H1 (cell line): ENCODE measurements at regions not wholly inside any gene's neighbourhood (a gene's known extent, or its start where the extent isn't known, plus 50 kb on each side); places are given as distances from the start of the nearest gene placed in this dataset.
"Not testable (repeated sequence)": the region's sequence is repeated elsewhere in the genome, so short reads cannot be mapped to it uniquely, and the experiment has no call there.

Source experiments
- CTCF ChIA-PET: fragments of 300-600 bp; sonication (Branson Sonifier 250); formaldehyde crosslinking; loops from one replicate; lab custom pipeline; 2021; ENCODE audit not compliant: partially characterized antibody; lab: Charles Lee
- POLR2A ChIA-PET: fragments of 300-600 bp; sonication (Branson Sonifier 250); formaldehyde crosslinking; loops from one replicate; lab custom pipeline; 2021; ENCODE audit warnings: inconsistent platforms; ENCODE audit not compliant: partially characterized antibody; lab: Charles Lee
- DNase-seq, 2 experiments: peaks; one replicate each; pipeline versions ENCODE4 v3.0.0 to v3.0.0-alpha.2; 2010 to 2022; ENCODE audit warnings: low spot score in 2 of 2, low read depth in 1 of 2, mixed read lengths in 1 of 2
- FAIRE-seq: peaks from 2 replicates; lab custom pipeline; 2011; peaks lifted over from hg19 to GRCh38; lab: Jason Lieb, UNC
- H2AFZ ChIP-seq: 2 replicates; pipeline ENCODE4 v1.8.1; 2012; ENCODE audit warnings: low read length, inconsistent platforms
- H2AK5ac ChIP-seq: 2 replicates; pipeline ENCODE4 v1.6.1; 2013; ENCODE audit warnings: low read depth, low read length
- H2BK120ac ChIP-seq: replicated peaks from 2 replicates; pipeline ENCODE3; 2013; ENCODE audit warnings: low read depth, low read length, inconsistent platforms
- H2BK12ac ChIP-seq: 2 replicates; pipeline ENCODE4 v1.6.1; 2013; ENCODE audit warnings: low read depth, low read length
- H2BK15ac ChIP-seq: 2 replicates; pipeline ENCODE4 v1.6.1; 2013; ENCODE audit warnings: low read length
- H2BK20ac ChIP-seq: 2 replicates; pipeline ENCODE4 v1.6.1; 2013; ENCODE audit warnings: low read length
- H2BK5ac ChIP-seq: 2 replicates; pipeline ENCODE4 v1.6.1; 2013; ENCODE audit warnings: low read depth, low read length
- H3K14ac ChIP-seq: 2 replicates; pipeline ENCODE4 v1.6.1; 2013; ENCODE audit warnings: inconsistent platforms; ENCODE audit not compliant: insufficient read length
- H3K18ac ChIP-seq: 2 replicates; pipeline ENCODE4 v1.6.1; 2013; ENCODE audit warnings: low read length; ENCODE audit errors: extremely low read depth
- H3K23ac ChIP-seq: 2 replicates; pipeline ENCODE4 v1.6.1; 2013; ENCODE audit warnings: inconsistent platforms; ENCODE audit not compliant: insufficient read length
- H3K23me2 ChIP-seq: 2 replicates; pipeline ENCODE4 v1.6.1; 2013; ENCODE audit warnings: low read depth, low read length
- H3K27ac ChIP-seq: 2 replicates; pipeline ENCODE4 v1.6.1; 2011; ENCODE audit warnings: low read depth, low read length, inconsistent platforms
- H3K27me3 ChIP-seq, 4 experiments: replicated peaks in 1 of 4; 1 replicate in 1 of 4; 2 replicates in 3 of 4; pipeline versions ENCODE4 v1.6.1 to v1.8.1; 2011 to 2013; ENCODE audit warnings: low read length in 3 of 4, mild to moderate bottlenecking in 3 of 4, inconsistent platforms in 2 of 4, mixed read lengths in 2 of 4, moderate library complexity in 1 of 4; ENCODE audit not compliant: control insufficient read depth in 3 of 4, insufficient read depth in 3 of 4; ENCODE audit errors: extremely low read depth in 1 of 4
- H3K36me3 ChIP-seq, 4 experiments: 2 replicates each; pipeline versions ENCODE4 v1.6.1 to v1.8.1; 2011 to 2013; ENCODE audit warnings: mild to moderate bottlenecking in 4 of 4, low read length in 3 of 4, moderate library complexity in 2 of 4, control low read depth in 1 of 4, inconsistent platforms in 1 of 4; ENCODE audit not compliant: insufficient read depth in 4 of 4, control insufficient read depth in 2 of 4
- H3K4ac ChIP-seq: replicated peaks from 2 replicates; pipeline ENCODE3; 2013; ENCODE audit warnings: low read length, low read depth, mixed read lengths, inconsistent platforms; ENCODE audit not compliant: insufficient read length
- H3K4me1 ChIP-seq, 4 experiments: replicated peaks in 1 of 4; 1 replicate in 1 of 4; 2 replicates in 3 of 4; pipeline versions ENCODE4 v1.6.1 to v1.8.1; 2011 to 2013; ENCODE audit warnings: low read length in 3 of 4, inconsistent platforms in 2 of 4, mixed read lengths in 1 of 4; ENCODE audit not compliant: insufficient read depth in 4 of 4, control insufficient read depth in 3 of 4
- H3K4me2 ChIP-seq, 2 experiments: 2 replicates each; pipeline versions ENCODE4 v1.6.1 to v1.8.1; 2011 to 2013; ENCODE audit warnings: low read depth in 2 of 2, low read length in 2 of 2, control low read depth in 1 of 2, inconsistent platforms in 1 of 2, mild to moderate bottlenecking in 1 of 2; ENCODE audit not compliant: insufficient read depth in 1 of 2
- H3K4me3 ChIP-seq, 4 experiments: fragments of 200-600, 300-600 bp in 1 of 4; sonication (generic), shearing (Covaris generic), sonication (Bioruptor Twin) in 1 of 4; 2 replicates each; pipeline versions ENCODE4 v1.5.1 to v1.8.1; 2011 to 2016; ENCODE audit warnings: low read length in 4 of 4, low read depth in 3 of 4, control low read depth in 2 of 4, inconsistent platforms in 2 of 4, mild to moderate bottlenecking in 2 of 4, mixed read lengths in 1 of 4, moderate library complexity in 1 of 4; ENCODE audit not compliant: insufficient read depth in 2 of 4; ENCODE audit errors: extremely low read depth in 1 of 4
- H3K56ac ChIP-seq: replicated peaks from 2 replicates; pipeline ENCODE3; 2013; ENCODE audit warnings: low read depth, mild to moderate bottlenecking, mixed read lengths, low read length, inconsistent platforms; ENCODE audit not compliant: insufficient read length
- H3K79me1 ChIP-seq: 2 replicates; pipeline ENCODE4 v1.6.1; 2013; ENCODE audit warnings: low read depth, low read length, control low read depth
- H3K79me2 ChIP-seq, 2 experiments: 2 replicates each; pipeline versions ENCODE4 v1.6.1 to v1.8.1; 2012 to 2013; ENCODE audit warnings: low read length in 2 of 2, mild to moderate bottlenecking in 2 of 2, inconsistent platforms in 1 of 2; ENCODE audit not compliant: insufficient read depth in 2 of 2, control insufficient read depth in 1 of 2
- H3K9ac ChIP-seq, 4 experiments: replicated peaks in 1 of 4; 1 replicate in 1 of 4; 2 replicates in 3 of 4; pipeline versions ENCODE4 v1.6.1 to v1.8.1; 2011 to 2013; ENCODE audit warnings: low read depth in 3 of 4, low read length in 3 of 4, control low read depth in 2 of 4, mild to moderate bottlenecking in 2 of 4, moderate library complexity in 2 of 4, inconsistent platforms in 1 of 4; ENCODE audit errors: extremely low read depth in 1 of 4
- H3K9me3 ChIP-seq, 2 experiments: 2 replicates each; pipeline versions ENCODE4 v1.6.1 to v1.8.1; 2012 to 2013; ENCODE audit warnings: mild to moderate bottlenecking in 2 of 2, moderate library complexity in 2 of 2, control low read depth in 1 of 2, inconsistent platforms in 1 of 2, low read depth in 1 of 2, low read length in 1 of 2, mixed read lengths in 1 of 2; ENCODE audit not compliant: insufficient read depth in 2 of 2
- H4K20me1 ChIP-seq, 2 experiments: replicated peaks in 1 of 2; 2 replicates each; pipeline versions ENCODE3 to v1.8.1; 2011 to 2013; ENCODE audit warnings: inconsistent platforms in 2 of 2, low read length in 2 of 2, mild to moderate bottlenecking in 1 of 2; ENCODE audit not compliant: insufficient read depth in 2 of 2, control insufficient read depth in 1 of 2
- H4K5ac ChIP-seq: 2 replicates; pipeline ENCODE4 v1.6.1; 2013; ENCODE audit warnings: low read length, low read depth, mixed read lengths, inconsistent platforms; ENCODE audit not compliant: insufficient read length
- H4K8ac ChIP-seq: 2 replicates; pipeline ENCODE4 v1.8.0; 2013; ENCODE audit warnings: mild to moderate bottlenecking, moderate library complexity, low read length, inconsistent platforms; ENCODE audit not compliant: insufficient read depth; ENCODE audit errors: extremely low read depth
- H4K91ac ChIP-seq: replicated peaks from 2 replicates; pipeline ENCODE3; 2013; ENCODE audit warnings: low read length, mixed read lengths, inconsistent platforms; ENCODE audit not compliant: insufficient read length
- WGBS, 2 experiments: shearing (Covaris generic) in 1 of 2; methylation state at CpG; one replicate each; pipeline versions ENCODE4 v1.1.6 to v1.1.7; 2013 to 2015; ENCODE audit warnings: low lambda C conversion rate in 2 of 2, mixed read lengths in 2 of 2, inconsistent platforms in 1 of 2, low coverage in 1 of 2, missing lambda C conversion rate in 1 of 2; ENCODE audit not compliant: insufficient replicate concordance in 2 of 2, insufficient coverage in 1 of 2, insufficient read length in 1 of 2; ENCODE audit errors: extremely low coverage in 1 of 2, missing lambda C conversion rate in 1 of 2; 5-methylcytosine and 5-hydroxymethylcytosine counted together

DNA sequence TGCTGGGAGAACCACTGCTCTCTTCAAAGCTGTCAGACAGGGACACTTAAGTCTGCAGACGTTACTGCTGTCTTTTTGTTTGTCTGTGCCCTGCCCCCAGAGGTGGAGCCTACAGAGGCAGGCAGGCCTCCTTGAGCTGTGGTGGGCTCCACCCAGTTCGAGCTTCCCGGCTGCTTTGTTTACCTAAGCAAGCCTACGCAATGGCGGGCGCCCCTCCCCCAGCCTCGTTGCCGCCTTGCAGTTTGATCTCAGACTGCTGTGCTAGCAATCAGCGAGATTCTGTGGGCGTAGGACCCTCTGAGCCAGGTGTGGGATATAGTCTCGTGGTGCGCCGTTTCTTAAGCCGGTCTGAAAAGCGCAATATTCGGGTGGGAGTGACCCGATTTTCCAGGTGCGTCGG, 242.6 kb upstream of the DEPDC1 start:
- POLR2A ChIA-PET, H3K4me1 ChIP-seq, H3K79me2 ChIP-seq, H4K5ac ChIP-seq, H2BK120ac ChIP-seq, H3K23ac ChIP-seq, H3K9me3 ChIP-seq, H3K9ac ChIP-seq, H3K4me3 ChIP-seq, H2BK5ac ChIP-seq, H3K27ac ChIP-seq, H3K4ac ChIP-seq, H2BK12ac ChIP-seq, H2AFZ ChIP-seq, H3K14ac ChIP-seq, H3K56ac ChIP-seq, H2AK5ac ChIP-seq, H3K36me3 ChIP-seq, H3K4me2 ChIP-seq, H2BK15ac ChIP-seq, CTCF ChIA-PET, DNase-seq, H2BK20ac ChIP-seq, H3K18ac ChIP-seq, H4K8ac ChIP-seq, H3K79me1 ChIP-seq, H3K27me3 ChIP-seq, H3K23me2 ChIP-seq, FAIRE-seq, H4K91ac ChIP-seq, H4K20me1 ChIP-seq: not testable (repeated sequence)
- WGBS, 2 experiments, result 54% methylated on average over 3 of the region's 19 CpGs; no CpG with 5 or more reads in 1 of the 2 experiments
